Immature natural killer cell (primary cell): ENCODE measurements at regions not wholly inside any gene's neighbourhood (a gene's known extent, or its start where the extent isn't known, plus 50 kb on each side); places are given as distances from the start of the nearest gene placed in this dataset.

ENCODE experiments used
- DNase-seq, 3 donors: peaks; one replicate each; pipeline ENCODE4 v3.0.0; 2022; ENCODE audit warnings: mixed read lengths in 1 of 3
- H3K27ac Mint-ChIP-seq, 6 donors: one replicate each; pipeline ENCODE4 v1.8.0; 2020; ENCODE audit warnings: mixed read lengths in 6 of 6, mild to moderate bottlenecking in 5 of 6, inconsistent platforms in 4 of 6, moderate library complexity in 3 of 6
- H3K27me3 Mint-ChIP-seq, 3 donors: one replicate each; pipeline ENCODE4 v1.8.0; 2020 to 2021; ENCODE audit warnings: low read depth in 3 of 3, mild to moderate bottlenecking in 3 of 3, mixed read lengths in 3 of 3, moderate library complexity in 3 of 3, inconsistent platforms in 1 of 3
- H3K36me3 Mint-ChIP-seq, 3 donors: one replicate each; pipeline ENCODE4 v1.8.0; 2020; ENCODE audit warnings: mixed read lengths in 3 of 3, inconsistent platforms in 2 of 3, mild to moderate bottlenecking in 2 of 3
- H3K4me1 Mint-ChIP-seq, 2 donors: one replicate each; pipeline ENCODE4 v1.8.0; 2020; ENCODE audit warnings: inconsistent platforms in 2 of 2, mild to moderate bottlenecking in 2 of 2, mixed read lengths in 2 of 2, moderate library complexity in 1 of 2
- H3K4me3 Mint-ChIP-seq, 5 donors: one replicate each; pipeline ENCODE4 v1.8.0; 2020; ENCODE audit warnings: mild to moderate bottlenecking in 5 of 5, mixed read lengths in 5 of 5, inconsistent platforms in 3 of 5, moderate library complexity in 3 of 5
- H3K9me3 Mint-ChIP-seq, 6 donors: one replicate each; pipeline ENCODE4 v1.8.0; 2020; ENCODE audit warnings: mild to moderate bottlenecking in 6 of 6, mixed read lengths in 6 of 6, inconsistent platforms in 4 of 6, moderate library complexity in 3 of 6

DNA sequence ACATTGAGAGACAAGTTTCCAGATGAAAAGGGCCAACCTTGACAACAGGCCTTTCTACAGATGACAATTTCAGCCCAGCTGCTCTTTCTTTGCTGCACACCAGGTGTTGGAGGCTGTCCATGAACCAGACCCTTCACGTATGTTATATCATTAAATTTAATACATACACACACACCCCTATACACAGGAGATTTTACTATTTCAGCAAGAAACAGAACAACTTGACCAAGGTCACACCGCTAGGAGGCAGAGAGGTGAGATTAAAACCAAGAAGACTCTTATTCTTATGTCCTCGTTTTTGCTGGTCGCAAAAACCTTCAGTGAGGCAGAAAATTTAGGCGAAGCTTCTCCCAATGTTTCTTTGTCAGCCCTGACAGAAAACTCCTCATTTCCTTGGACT, 1585.9 kb downstream of the AACS start:
- H3K36me3 Mint-ChIP-seq: no peaks in the 10 kb centered on the region
- no peak overlapping the region for H3K4me3 Mint-ChIP-seq
- H3K4me1 Mint-ChIP-seq: no peaks in the 10 kb centered on the region

GRCh38 chr12:126663304-126664094, 1598.3 kb downstream of the AACS start:
- Mint-ChIP-seq H3K27me3 (peaks cover 2 to 5% (median 3%) of the 10 kb centered on the region in 3 donors), H3K36me3 (peaks cover 0 to 4% (median 0%) of the 10 kb centered on the region in 3 donors), H3K4me1 (no peaks in the 10 kb centered on the region), H3K9me3 (peaks cover 2 to 30% (median 11%) of the 10 kb centered on the region in 6 donors), H3K4me3 (no peak overlapping the region), H3K27ac (no peak overlapping the region)
- no peak for DNase-seq

More for the DNA sequence above, 1585.9 kb downstream of the AACS start:
- Mint-ChIP-seq H3K9me3 (peaks cover 0 to 6% (median 3%) of the 10 kb centered on the region in 6 donors), H3K27ac (no peak overlapping the region), H3K27me3 (peaks cover 0 to 3% (median 1%) of the 10 kb centered on the region in 3 donors)
- no peak for DNase-seq

GRCh38 chr12:126667339-126667738, 1599.6 kb upstream of the TMEM132C start:
- no peak for DNase-seq
- Mint-ChIP-seq H3K36me3 (no peaks in the 10 kb centered on the region), H3K27me3 (peaks cover 0 to 2% (median 2%) of the 10 kb centered on the region in 3 donors), H3K4me3 (no peak overlapping the region), H3K27ac (no peak overlapping the region), H3K9me3 (peaks cover 0 to 15% (median 9%) of the 10 kb centered on the region in 6 donors), H3K4me1 (no peaks in the 10 kb centered on the region)

DNA sequence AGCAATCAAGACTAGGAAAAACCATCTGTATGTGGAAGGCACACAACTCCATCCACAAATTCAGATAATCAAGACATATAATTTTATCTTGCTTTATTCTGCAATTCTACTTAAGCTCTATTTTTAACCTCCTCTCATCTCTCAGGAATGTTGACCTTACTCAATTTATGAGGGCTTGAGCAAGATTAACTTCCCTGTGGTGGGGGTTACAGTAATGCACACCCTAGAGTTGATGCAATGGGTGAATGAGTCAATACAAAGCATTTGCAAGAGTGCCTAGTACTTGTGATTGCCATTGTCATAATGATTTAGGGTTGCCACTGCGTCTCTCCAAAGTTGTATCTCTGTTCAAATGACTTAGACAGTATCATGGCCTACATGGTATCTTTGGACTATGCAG, 1598.4 kb upstream of the TMEM132C start:
- Mint-ChIP-seq H3K36me3 (no peaks in the 10 kb centered on the region), H3K4me1 (no peaks in the 10 kb centered on the region), H3K27me3 (peaks cover 0 to 2% (median 2%) of the 10 kb centered on the region in 3 donors), H3K27ac (no peak overlapping the region), H3K9me3 (peaks cover 0 to 7% (median 1%) of the 10 kb centered on the region in 6 donors), H3K4me3 (no peak overlapping the region)
- no peak for DNase-seq

- Mint-ChIP-seq H3K36me3 (no peaks in the 10 kb centered on the region), H3K9me3 (peaks cover 0 to 7% (median 0%) of the 10 kb centered on the region in 6 donors), H3K27me3 (peaks cover 0 to 2% (median 2%) of the 10 kb centered on the region in 3 donors), H3K4me1 (no peaks in the 10 kb centered on the region), H3K27ac (no peak overlapping the region), H3K4me3 (no peak overlapping the region)
- no peak for DNase-seq
These were observed 1598.0 kb upstream of the TMEM132C start for GRCh38 chr12:126668961-126669360.

DNA sequence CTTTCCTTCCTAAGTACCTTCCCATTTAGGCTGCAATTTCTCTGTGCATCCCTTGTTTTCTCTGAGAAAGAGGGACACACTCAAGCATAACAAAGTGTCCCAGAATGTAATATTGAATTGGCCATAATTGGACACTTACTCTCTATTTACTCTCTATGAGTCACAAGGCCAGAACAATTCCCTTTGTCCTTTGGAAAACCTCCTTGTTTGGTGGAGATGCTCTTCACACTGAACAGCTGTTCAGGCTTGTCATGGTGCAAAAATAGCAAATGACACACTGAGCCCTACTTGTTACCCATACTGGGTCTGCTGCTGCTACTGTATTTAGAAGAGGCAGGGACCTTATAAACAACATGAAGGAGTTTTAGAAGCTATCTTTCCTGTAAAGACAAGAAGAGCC, 1590.5 kb upstream of the TMEM132C start:
- H3K9me3 Mint-ChIP-seq: peaks cover 0 to 16% (median 2%) of the 10 kb centered on the region in 6 donors
- no peak overlapping the region for H3K27ac Mint-ChIP-seq
- H3K4me3 Mint-ChIP-seq: no peak overlapping the region
- H3K27me3 Mint-ChIP-seq: peaks cover 0 to 4% (median 3%) of the 10 kb centered on the region in 3 donors
- H3K36me3 Mint-ChIP-seq: no peaks in the 10 kb centered on the region
- DNase-seq: no peak
- no peaks in the 10 kb centered on the region for H3K4me1 Mint-ChIP-seq

- H3K27ac Mint-ChIP-seq: no peak overlapping the region
- peaks cover 0 to 4% (median 3%) of the 10 kb centered on the region in 3 donors for H3K27me3 Mint-ChIP-seq
- peaks cover 0 to 28% (median 7%) of the 10 kb centered on the region in 6 donors for H3K9me3 Mint-ChIP-seq
- DNase-seq: no peak
- H3K4me1 Mint-ChIP-seq: no peaks in the 10 kb centered on the region
- H3K4me3 Mint-ChIP-seq: no peak overlapping the region
- peaks cover 0 to 7% (median 6%) of the 10 kb centered on the region in 3 donors for H3K36me3 Mint-ChIP-seq
These were observed 1585.3 kb upstream of the TMEM132C start for GRCh38 chr12:126681676-126682075.

- H3K4me3 Mint-ChIP-seq: no peak overlapping the region
- H3K4me1 Mint-ChIP-seq: no peaks in the 10 kb centered on the region
- peaks cover 0 to 33% (median 6%) of the 10 kb centered on the region in 6 donors for H3K9me3 Mint-ChIP-seq
- H3K27ac Mint-ChIP-seq: no peak overlapping the region
- H3K27me3 Mint-ChIP-seq: peaks cover 0 to 2% (median 0%) of the 10 kb centered on the region in 3 donors
- DNase-seq: no peak
- H3K36me3 Mint-ChIP-seq: peaks cover 0 to 7% (median 6%) of the 10 kb centered on the region in 3 donors
These were observed 1582.3 kb upstream of the TMEM132C start for GRCh38 chr12:126684703-126685102.

- Mint-ChIP-seq H3K4me3 (no peak overlapping the region), H3K27ac (no peak overlapping the region), H3K9me3 (peaks cover 0 to 33% (median 6%) of the 10 kb centered on the region in 6 donors), H3K36me3 (peaks cover 0 to 7% (median 6%) of the 10 kb centered on the region in 3 donors), H3K27me3 (peaks cover 0 to 2% (median 0%) of the 10 kb centered on the region in 3 donors), H3K4me1 (no peaks in the 10 kb centered on the region)
- DNase-seq: no peak
These were observed 1581.3 kb upstream of the TMEM132C start for GRCh38 chr12:126685636-126686035.

DNA sequence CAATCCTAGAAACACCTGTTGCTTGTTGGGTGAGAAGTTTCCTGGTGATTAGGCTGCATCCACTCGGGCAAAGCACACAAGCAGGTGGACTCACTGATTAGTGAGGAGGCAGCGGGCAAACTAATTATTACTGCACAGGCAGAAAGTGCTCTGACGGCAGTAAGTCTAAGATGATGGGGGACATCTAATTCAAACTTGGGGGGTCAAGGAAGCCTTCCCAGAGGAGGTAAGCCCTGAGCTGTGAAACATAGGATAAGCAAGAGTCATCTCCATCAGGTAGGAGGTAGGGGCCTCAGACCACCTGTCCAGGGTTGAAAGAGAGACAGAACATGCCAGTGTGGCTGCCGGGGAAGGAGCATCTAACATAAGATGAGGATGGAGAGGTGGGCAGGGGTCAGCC, 1578.4 kb upstream of the TMEM132C start:
- no peaks in the 10 kb centered on the region for H3K4me1 Mint-ChIP-seq
- H3K4me3 Mint-ChIP-seq: no peak overlapping the region
- H3K9me3 Mint-ChIP-seq: peaks cover 0 to 19% (median 2%) of the 10 kb centered on the region in 6 donors
- H3K27me3 Mint-ChIP-seq: peaks cover 0 to 2% (median 0%) of the 10 kb centered on the region in 3 donors
- peaks cover 0 to 6% (median 0%) of the 10 kb centered on the region in 3 donors for H3K36me3 Mint-ChIP-seq
- no peak overlapping the region for H3K27ac Mint-ChIP-seq
- no peak for DNase-seq

GRCh38 chr12:126700096-126700495, 1566.9 kb upstream of the TMEM132C start:
- H3K4me3 Mint-ChIP-seq: no peak overlapping the region
- DNase-seq: no peak
- peaks cover 0 to 4% (median 0%) of the 10 kb centered on the region in 3 donors for H3K27me3 Mint-ChIP-seq
- no peak overlapping the region for H3K27ac Mint-ChIP-seq
- H3K4me1 Mint-ChIP-seq: no peaks in the 10 kb centered on the region
- H3K36me3 Mint-ChIP-seq: no peaks in the 10 kb centered on the region
- peaks cover 0 to 5% (median 1%) of the 10 kb centered on the region in 6 donors for H3K9me3 Mint-ChIP-seq

- Mint-ChIP-seq H3K4me3 (no peak overlapping the region), H3K27ac (no peak overlapping the region), H3K4me1 (no peaks in the 10 kb centered on the region), H3K36me3 (no peaks in the 10 kb centered on the region), H3K27me3 (peaks cover 0 to 5% (median 0%) of the 10 kb centered on the region in 3 donors), H3K9me3 (peaks cover 0 to 4% (median 0%) of the 10 kb centered on the region in 6 donors)
- DNase-seq: no peak
These were observed 1562.4 kb upstream of the TMEM132C start for GRCh38 chr12:126704609-126705008.

DNA sequence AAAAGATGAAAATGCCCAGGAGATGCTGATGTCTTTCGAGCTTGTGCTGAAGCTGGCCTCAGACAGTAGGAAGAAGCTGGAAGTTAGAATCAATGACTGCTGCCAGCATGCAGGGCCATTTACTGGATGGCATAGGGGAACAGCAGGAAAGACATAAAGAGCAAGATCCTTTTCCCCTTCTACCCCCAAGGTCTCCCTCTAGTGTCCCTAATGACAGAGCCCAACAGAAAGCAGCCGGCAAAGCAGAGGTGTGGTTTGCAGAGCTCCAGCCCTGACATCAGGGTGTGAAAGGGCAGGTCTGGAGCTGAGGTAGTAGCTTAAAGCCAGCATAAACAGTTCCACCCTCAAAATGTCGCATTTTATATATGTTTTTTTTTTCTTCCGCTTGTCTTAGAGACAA, 1560.7 kb upstream of the TMEM132C start:
- Mint-ChIP-seq H3K4me1 (no peaks in the 10 kb centered on the region), H3K9me3 (peaks cover 0 to 4% (median under 1%) of the 10 kb centered on the region in 6 donors), H3K4me3 (no peak overlapping the region), H3K27me3 (peaks cover 0 to 5% (median 3%) of the 10 kb centered on the region in 3 donors), H3K36me3 (no peaks in the 10 kb centered on the region), H3K27ac (no peak overlapping the region)
- no peak for DNase-seq

DNA sequence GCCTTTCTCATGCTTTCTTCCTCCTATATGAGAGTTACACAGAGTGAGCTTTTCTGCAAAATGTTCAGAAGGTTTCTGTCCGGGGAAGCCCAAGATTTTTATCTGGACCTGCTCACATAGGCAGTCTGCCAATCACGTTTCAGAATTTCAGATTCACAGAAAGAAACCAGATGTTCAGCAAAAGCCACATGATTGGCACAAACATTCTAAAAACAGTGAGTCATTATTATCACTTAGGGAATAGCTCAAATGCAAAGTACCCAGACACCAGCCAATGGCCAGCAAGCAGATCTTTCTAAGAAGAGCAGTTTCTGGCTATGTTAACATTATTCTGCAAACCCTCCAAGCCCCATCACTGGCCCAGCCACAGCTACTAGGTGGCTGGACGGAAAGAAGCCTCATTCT, 1558.5 kb upstream of the TMEM132C start:
- H3K4me1 Mint-ChIP-seq: no peaks in the 10 kb centered on the region
- peaks cover 0 to 4% (median under 1%) of the 10 kb centered on the region in 6 donors for H3K9me3 Mint-ChIP-seq
- H3K27ac Mint-ChIP-seq: no peak overlapping the region
- H3K36me3 Mint-ChIP-seq: no peaks in the 10 kb centered on the region
- DNase-seq: no peak
- no peak overlapping the region for H3K4me3 Mint-ChIP-seq
- peaks cover 0 to 9% (median 3%) of the 10 kb centered on the region in 3 donors for H3K27me3 Mint-ChIP-seq
